ENCODE measurements at regions not wholly inside any gene's neighbourhood (a gene's known extent, or its start where the extent isn't known, plus 50 kb on each side); places are given as distances from the start of the nearest gene placed in this dataset.

DNA sequence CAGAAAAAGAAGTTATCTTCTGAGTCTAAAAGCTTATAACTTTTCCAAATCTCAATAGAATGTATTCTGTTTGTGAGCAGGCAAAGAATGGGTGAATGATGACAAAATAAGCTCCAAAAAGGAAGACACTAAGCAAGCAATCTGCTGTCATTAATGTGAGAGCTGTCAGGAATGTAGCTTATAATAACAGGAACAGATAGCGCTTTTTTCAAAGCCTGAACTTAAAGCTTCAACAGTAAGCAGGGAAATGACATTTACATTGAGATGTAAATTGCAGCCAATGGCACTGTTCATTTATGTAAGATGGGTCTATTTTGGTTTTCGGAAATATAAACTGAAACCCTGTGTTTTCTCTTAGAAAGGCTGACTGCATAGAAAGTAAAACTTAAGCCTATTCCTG lies 1005.9 kb downstream of the PDHA2 start (continued):
- TF ChIP-seq, protein P1, sequence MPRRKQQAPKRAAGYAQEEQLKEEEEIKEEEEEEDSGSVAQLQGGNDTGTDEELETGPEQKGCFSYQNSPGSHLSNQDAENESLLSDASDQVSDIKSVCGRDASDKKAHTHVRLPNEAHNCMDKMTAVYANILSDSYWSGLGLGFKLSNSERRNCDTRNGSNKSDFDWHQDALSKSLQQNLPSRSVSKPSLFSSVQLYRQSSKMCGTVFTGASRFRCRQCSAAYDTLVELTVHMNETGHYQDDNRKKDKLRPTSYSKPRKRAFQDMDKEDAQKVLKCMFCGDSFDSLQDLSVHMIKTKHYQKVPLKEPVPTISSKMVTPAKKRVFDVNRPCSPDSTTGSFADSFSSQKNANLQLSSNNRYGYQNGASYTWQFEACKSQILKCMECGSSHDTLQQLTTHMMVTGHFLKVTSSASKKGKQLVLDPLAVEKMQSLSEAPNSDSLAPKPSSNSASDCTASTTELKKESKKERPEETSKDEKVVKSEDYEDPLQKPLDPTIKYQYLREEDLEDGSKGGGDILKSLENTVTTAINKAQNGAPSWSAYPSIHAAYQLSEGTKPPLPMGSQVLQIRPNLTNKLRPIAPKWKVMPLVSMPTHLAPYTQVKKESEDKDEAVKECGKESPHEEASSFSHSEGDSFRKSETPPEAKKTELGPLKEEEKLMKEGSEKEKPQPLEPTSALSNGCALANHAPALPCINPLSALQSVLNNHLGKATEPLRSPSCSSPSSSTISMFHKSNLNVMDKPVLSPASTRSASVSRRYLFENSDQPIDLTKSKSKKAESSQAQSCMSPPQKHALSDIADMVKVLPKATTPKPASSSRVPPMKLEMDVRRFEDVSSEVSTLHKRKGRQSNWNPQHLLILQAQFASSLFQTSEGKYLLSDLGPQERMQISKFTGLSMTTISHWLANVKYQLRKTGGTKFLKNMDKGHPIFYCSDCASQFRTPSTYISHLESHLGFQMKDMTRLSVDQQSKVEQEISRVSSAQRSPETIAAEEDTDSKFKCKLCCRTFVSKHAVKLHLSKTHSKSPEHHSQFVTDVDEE (CRISPR knock-in tag; IDR thresholded peaks at IDR 0.05), result no peak
- TF ChIP-seq, protein P2, sequence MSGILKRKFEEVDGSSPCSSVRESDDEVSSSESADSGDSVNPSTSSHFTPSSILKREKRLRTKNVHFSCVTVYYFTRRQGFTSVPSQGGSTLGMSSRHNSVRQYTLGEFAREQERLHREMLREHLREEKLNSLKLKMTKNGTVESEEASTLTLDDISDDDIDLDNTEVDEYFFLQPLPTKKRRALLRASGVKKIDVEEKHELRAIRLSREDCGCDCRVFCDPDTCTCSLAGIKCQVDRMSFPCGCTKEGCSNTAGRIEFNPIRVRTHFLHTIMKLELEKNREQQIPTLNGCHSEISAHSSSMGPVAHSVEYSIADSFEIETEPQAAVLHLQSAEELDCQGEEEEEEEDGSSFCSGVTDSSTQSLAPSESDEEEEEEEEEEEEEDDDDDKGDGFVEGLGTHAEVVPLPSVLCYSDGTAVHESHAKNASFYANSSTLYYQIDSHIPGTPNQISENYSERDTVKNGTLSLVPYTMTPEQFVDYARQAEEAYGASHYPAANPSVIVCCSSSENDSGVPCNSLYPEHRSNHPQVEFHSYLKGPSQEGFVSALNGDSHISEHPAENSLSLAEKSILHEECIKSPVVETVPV (CRISPR knock-in tag; IDR thresholded peaks at IDR 0.05), result no peak
- no peak for TF ChIP-seq SNAI2 (CRISPR knock-in tag; IDR thresholded peaks at IDR 0.05)
- TF ChIP-seq, protein P3, sequence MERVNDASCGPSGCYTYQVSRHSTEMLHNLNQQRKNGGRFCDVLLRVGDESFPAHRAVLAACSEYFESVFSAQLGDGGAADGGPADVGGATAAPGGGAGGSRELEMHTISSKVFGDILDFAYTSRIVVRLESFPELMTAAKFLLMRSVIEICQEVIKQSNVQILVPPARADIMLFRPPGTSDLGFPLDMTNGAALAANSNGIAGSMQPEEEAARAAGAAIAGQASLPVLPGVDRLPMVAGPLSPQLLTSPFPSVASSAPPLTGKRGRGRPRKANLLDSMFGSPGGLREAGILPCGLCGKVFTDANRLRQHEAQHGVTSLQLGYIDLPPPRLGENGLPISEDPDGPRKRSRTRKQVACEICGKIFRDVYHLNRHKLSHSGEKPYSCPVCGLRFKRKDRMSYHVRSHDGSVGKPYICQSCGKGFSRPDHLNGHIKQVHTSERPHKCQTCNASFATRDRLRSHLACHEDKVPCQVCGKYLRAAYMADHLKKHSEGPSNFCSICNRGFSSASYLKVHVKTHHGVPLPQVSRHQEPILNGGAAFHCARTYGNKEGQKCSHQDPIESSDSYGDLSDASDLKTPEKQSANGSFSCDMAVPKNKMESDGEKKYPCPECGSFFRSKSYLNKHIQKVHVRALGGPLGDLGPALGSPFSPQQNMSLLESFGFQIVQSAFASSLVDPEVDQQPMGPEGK (CRISPR knock-in tag; IDR thresholded peaks at IDR 0.05; ENCODE audit: borderline replicate concordance), result no peak
- TF ChIP-seq TOX (CRISPR knock-in tag; IDR thresholded peaks at IDR 0.05; ENCODE audit: borderline replicate concordance), result no peak

DNA sequence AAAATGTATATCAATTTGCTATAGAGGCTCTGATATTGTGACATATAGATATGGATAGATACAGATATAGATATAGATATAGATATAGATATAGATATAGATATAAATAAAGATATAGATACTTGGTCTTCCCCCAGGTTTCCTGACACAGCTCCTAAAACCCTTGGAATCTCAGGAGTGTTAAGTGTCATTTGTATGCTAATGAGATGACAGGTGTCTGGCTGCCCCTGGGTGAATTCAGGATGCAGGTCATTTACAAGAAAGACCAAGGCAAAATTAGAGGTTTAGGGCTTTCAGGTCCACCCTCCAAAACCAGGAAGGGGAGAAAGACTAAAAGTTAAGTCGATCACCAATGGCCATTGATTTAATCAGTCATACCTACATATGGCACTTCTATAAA lies 1034.8 kb downstream of the PDHA2 start:
- no peak for TF ChIP-seq ZFP3 (CRISPR knock-in tag; IDR thresholded peaks at IDR 0.05)
- TF ChIP-seq, protein P4, sequence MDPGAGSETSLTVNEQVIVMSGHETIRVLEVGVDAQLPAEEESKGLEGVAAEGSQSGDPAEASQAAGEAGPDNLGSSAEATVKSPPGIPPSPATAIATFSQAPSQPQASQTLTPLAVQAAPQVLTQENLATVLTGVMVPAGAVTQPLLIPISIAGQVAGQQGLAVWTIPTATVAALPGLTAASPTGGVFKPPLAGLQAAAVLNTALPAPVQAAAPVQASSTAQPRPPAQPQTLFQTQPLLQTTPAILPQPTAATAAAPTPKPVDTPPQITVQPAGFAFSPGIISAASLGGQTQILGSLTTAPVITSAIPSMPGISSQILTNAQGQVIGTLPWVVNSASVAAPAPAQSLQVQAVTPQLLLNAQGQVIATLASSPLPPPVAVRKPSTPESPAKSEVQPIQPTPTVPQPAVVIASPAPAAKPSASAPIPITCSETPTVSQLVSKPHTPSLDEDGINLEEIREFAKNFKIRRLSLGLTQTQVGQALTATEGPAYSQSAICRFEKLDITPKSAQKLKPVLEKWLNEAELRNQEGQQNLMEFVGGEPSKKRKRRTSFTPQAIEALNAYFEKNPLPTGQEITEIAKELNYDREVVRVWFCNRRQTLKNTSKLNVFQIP (CRISPR knock-in tag; IDR thresholded peaks at IDR 0.05; ENCODE audit: borderline replicate concordance, low read depth), result no peak
- no peak for TF ChIP-seq ARNTL (CRISPR knock-in tag; IDR thresholded peaks at IDR 0.05; ENCODE audit: borderline replicate concordance, low read depth)
- no peak for TF ChIP-seq ISL1 (CRISPR knock-in tag; IDR thresholded peaks at IDR 0.05)
- TF ChIP-seq CSDC2 (CRISPR knock-in tag; IDR thresholded peaks at IDR 0.05), result no peak
- TF ChIP-seq ZNF8 (CRISPR knock-in tag; IDR thresholded peaks at IDR 0.05), result no peak
- TF ChIP-seq GLIS3 (CRISPR knock-in tag; IDR thresholded peaks at IDR 0.05), result no peak
- ATAC-seq, result no peak

DNA sequence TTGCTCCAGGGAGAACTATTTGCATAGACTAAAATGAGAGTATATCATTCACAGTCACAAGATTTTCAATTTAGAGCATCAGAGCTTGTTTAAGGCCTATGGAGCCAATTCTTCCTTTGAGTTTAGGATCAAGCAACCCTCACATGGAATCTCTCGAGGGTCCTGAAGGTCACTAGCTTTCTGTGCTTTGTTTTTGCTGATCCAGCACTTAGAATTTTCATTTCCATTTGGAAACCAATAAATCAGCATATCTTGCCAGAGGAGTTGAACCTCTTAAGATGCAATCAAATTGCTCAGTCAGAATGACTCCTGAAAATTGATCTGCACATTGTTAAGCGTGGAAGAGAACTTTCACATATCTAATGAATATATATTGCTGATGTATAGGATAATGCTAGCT lies 1039.6 kb downstream of the PDHA2 start:
- TF ChIP-seq PPARA (CRISPR knock-in tag; IDR thresholded peaks at IDR 0.05; ENCODE audit: borderline replicate concordance) (no peak), ESRRG (CRISPR knock-in tag; IDR thresholded peaks at IDR 0.05) (no peak), ZNF8 (CRISPR knock-in tag; IDR thresholded peaks at IDR 0.05) (no peak), RARB (CRISPR knock-in tag; IDR thresholded peaks at IDR 0.05) (no peak), ZFP30 (CRISPR knock-in tag; IDR thresholded peaks at IDR 0.05) (no peak), ZNF565 (CRISPR knock-in tag; conservative IDR thresholded peaks at IDR 0.05; ENCODE audit: low read depth) (no peak), ARNTL (CRISPR knock-in tag; IDR thresholded peaks at IDR 0.05; ENCODE audit: borderline replicate concordance, low read depth) (no peak), ZFP3 (CRISPR knock-in tag; IDR thresholded peaks at IDR 0.05) (no peak)
- TF ChIP-seq, protein P4 (CRISPR knock-in tag; IDR thresholded peaks at IDR 0.05; ENCODE audit: borderline replicate concordance, low read depth), result no peak
- ATAC-seq, result no peak

DNA sequence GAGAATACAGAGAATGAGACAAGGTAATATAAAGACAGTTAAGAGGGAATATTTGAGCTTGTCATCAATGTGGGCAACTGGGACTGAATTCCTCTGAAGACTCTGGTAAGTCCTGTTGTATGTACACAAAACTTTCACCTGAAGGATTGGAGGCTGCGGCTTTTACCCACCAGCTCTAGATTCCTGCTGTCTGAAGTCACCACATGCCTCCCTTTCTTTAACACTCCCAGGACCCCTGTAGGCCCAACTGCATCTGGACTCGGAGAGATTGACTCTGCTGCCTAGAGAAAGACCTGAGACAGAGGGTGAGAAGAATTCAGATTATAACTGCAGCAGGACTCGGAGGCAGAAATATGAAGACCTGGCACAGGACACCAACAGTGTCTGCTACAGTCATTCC lies 1048.0 kb downstream of the PDHA2 start:
- ATAC-seq, result no peak
- TF ChIP-seq ZFP3 (CRISPR knock-in tag; IDR thresholded peaks at IDR 0.05), result no peak
- TF ChIP-seq PPARA (CRISPR knock-in tag; IDR thresholded peaks at IDR 0.05; ENCODE audit: borderline replicate concordance), result no peak
- no peak for TF ChIP-seq ZNF565 (CRISPR knock-in tag; conservative IDR thresholded peaks at IDR 0.05; ENCODE audit: low read depth)
- TF ChIP-seq, protein P2 (CRISPR knock-in tag; IDR thresholded peaks at IDR 0.05), result no peak
- TF ChIP-seq, protein P4 (CRISPR knock-in tag; IDR thresholded peaks at IDR 0.05; ENCODE audit: borderline replicate concordance, low read depth), result no peak
- TF ChIP-seq ISL1 (CRISPR knock-in tag; IDR thresholded peaks at IDR 0.05), result no peak
- TF ChIP-seq ESRRG (CRISPR knock-in tag; IDR thresholded peaks at IDR 0.05), result no peak
- TF ChIP-seq, protein P1 (CRISPR knock-in tag; IDR thresholded peaks at IDR 0.05), result no peak
- no peak for TF ChIP-seq ZNF8 (CRISPR knock-in tag; IDR thresholded peaks at IDR 0.05)
- no peak for TF ChIP-seq SNAI2 (CRISPR knock-in tag; IDR thresholded peaks at IDR 0.05)
